Subcutaneous abdominal adipose tissue (tissue), 5 donors: ENCODE measurements at regions not wholly inside any gene's neighbourhood (a gene's known extent, or its start where the extent isn't known, plus 50 kb on each side); places are given as distances from the start of the nearest gene placed in this dataset.

ENCODE experiments used
- H3K27ac ChIP-seq: one replicate; pipeline ENCODE4 v1.7.0; 2013; ENCODE audit warnings: low read depth, mild to moderate bottlenecking, inconsistent platforms, low read length, moderate library complexity
- H3K27me3 ChIP-seq, 5 donors: one replicate each; pipeline ENCODE4 v1.7.0; 2013; ENCODE audit warnings: low read length in 5 of 5, inconsistent platforms in 1 of 5; ENCODE audit not compliant: control insufficient read depth in 5 of 5, insufficient read depth in 4 of 5
- H3K36me3 ChIP-seq, 5 donors: one replicate each; pipeline ENCODE4 v1.7.0; 2013; ENCODE audit warnings: low read length in 5 of 5; ENCODE audit not compliant: control insufficient read depth in 5 of 5, insufficient read depth in 5 of 5
- H3K4me1 ChIP-seq, 5 donors: one replicate each; pipeline ENCODE4 v1.7.0; 2013; ENCODE audit warnings: low read length in 5 of 5, mild to moderate bottlenecking in 3 of 5, moderate library complexity in 1 of 5; ENCODE audit not compliant: control insufficient read depth in 5 of 5, insufficient read depth in 5 of 5
- H3K4me3 ChIP-seq, 5 donors: one replicate each; pipeline ENCODE4 v1.7.0; 2013; ENCODE audit warnings: low read length in 5 of 5, low read depth in 1 of 5
- H3K9ac ChIP-seq, 5 donors: one replicate each; pipeline ENCODE4 v1.7.0; 2013; ENCODE audit warnings: low read length in 5 of 5, mild to moderate bottlenecking in 4 of 5, moderate library complexity in 3 of 5
- H3K9me3 ChIP-seq, 5 donors: one replicate each; pipeline ENCODE4 v1.7.0; 2013; ENCODE audit warnings: low read length in 5 of 5; ENCODE audit not compliant: control insufficient read depth in 5 of 5
- donor health status: healthy.
- donor health status: healthy.
- donor health status: healthy.
- donor health status: healthy.
- donor health status: healthy.

DNA sequence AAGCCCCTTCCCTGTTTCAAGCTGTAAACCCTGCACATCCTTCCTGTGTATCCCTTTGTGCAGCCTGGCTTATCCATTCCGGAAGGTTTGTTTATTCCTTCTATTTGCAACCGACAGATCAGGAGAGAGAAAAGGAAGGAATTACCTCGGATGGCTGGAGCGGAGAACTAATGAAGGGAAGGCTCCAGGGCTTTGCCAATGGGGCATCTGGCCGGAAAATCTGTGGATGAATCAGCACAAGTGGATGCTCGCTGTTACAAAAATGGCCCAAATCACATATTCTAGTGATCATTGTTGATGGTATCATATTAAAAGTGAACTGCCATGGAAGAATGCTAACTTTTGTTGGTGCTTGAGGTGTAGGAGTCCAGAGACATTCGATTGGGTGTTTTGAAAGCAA, 97.1 kb downstream of the AQP4 start:
- Histone ChIP-seq H3K36me3 (no peaks in the 10 kb centered on the region), H3K4me1 (no peaks in the 10 kb centered on the region), H3K9ac (no peak overlapping the region), H3K4me3 (no peak overlapping the region), H3K27ac (no peak overlapping the region), H3K9me3 (peaks cover 0 to 5% (median 0%) of the 10 kb centered on the region in 5 donors), H3K27me3 (peaks cover 0 to 2% (median 0%) of the 10 kb centered on the region in 5 donors)

DNA sequence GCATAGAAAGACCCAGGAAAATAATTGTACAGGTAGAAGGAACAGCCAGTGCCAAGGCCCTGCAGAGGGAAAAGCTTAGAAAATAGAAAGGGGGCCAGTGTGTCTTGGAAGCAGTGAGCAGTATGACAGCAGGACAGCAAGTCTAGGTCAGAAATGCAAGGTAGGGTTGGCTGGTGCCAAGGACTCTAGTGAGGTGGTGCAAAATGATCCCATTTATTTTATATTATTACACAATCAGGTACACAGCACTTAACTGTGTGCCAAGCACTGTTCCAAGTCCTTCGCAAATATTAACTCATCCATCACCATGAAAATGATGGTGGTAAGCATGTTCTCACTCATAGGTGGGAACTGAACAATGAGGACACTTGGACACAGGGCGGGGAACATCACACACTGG, 100.0 kb downstream of the AQP4 start:
- Histone ChIP-seq H3K36me3 (no peaks in the 10 kb centered on the region), H3K4me3 (no peak overlapping the region), H3K27me3 (peaks cover 0 to 2% (median 0%) of the 10 kb centered on the region in 5 donors), H3K27ac (no peak overlapping the region), H3K4me1 (no peaks in the 10 kb centered on the region), H3K9ac (no peak overlapping the region), H3K9me3 (peaks cover 0 to 5% (median 0%) of the 10 kb centered on the region in 5 donors)

DNA sequence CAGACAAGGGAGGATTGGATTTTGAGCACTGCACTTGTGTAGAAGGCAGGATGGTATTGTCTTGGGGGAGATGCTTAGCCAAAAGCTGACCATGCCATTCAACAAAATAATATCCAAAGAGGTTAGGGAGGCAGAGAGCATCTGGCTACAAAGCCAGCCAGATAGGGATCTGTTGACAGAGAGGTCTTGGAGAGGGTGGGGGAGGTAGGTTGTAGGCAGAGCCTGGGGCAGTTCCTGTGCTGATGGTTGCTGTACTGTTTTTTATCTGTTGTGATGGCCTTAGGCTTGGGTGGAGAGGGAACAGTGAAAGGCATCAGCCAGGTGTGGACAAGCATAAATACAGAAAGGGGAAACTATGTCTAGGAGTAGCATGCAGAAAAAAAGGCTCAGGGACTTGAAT, 100.9 kb downstream of the AQP4 start:
- Histone ChIP-seq H3K36me3 (no peaks in the 10 kb centered on the region), H3K4me3 (no peak overlapping the region), H3K4me1 (no peaks in the 10 kb centered on the region), H3K9me3 (peaks cover 0 to 5% (median 0%) of the 10 kb centered on the region in 5 donors), H3K9ac (no peak overlapping the region), H3K27me3 (peaks cover 0 to 2% (median 0%) of the 10 kb centered on the region in 5 donors), H3K27ac (no peak overlapping the region)

DNA sequence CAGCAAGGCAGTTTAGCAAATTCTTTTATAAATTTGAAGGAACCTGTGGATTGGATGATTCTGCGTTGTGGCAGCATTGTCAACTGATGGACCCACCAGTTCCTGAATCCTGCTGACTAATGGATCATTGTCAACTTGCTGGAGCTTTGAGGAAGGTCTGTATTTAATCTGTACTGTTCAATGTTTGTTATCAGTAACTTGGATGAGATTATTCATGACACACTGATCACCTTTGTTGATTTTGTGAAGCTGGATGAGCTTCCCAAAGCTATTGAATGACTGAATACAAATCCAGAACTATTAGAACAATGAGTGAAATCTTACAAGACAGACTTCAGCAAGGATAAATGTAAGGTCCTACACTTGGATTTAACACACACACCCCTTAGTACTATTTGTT, 101.3 kb downstream of the AQP4 start:
- no peak overlapping the region for H3K4me3 ChIP-seq
- no peaks in the 10 kb centered on the region for H3K4me1 ChIP-seq
- H3K9ac ChIP-seq: no peak overlapping the region
- H3K36me3 ChIP-seq: no peaks in the 10 kb centered on the region
- H3K27me3 ChIP-seq: peaks cover 0 to 2% (median 0%) of the 10 kb centered on the region in 5 donors
- H3K9me3 ChIP-seq: peaks cover 0 to 5% (median 0%) of the 10 kb centered on the region in 5 donors
- no peak overlapping the region for H3K27ac ChIP-seq

DNA sequence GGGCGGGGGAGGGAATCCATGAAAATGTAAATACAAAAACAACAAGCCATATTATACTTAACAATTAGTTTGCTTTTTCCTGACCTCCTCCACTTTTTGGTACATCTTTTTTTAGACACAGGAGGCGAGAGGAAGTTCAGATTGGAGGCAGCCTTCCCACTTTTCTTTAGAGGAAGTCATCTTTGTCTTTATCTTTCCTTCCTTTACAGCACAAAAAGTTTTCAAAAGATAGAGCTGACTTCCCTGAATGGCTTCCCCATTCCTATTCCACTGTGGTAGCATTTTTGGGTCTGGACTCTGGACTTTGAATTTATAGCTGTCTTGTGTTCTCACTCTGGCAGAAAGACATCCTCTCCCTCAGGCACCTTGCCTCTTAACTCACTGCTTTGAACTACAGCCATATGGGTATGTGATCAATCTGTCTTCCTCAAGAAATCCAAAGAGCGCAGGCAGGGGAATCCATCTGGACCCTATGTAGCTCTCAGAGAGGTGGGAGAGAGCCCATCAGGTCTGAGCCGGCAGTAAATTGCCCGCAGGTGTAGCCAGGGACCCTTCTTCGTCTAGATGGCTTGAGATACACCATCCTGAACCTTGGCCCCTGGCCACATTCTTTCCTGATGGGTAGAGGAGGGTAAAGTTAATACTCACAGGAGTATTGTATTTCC, 101.9 kb downstream of the AQP4 start:
- Histone ChIP-seq H3K4me3 (no peak overlapping the region), H3K9ac (no peak overlapping the region), H3K27me3 (peaks cover 0 to 2% (median 0%) of the 10 kb centered on the region in 5 donors), H3K27ac (no peak overlapping the region), H3K36me3 (no peaks in the 10 kb centered on the region), H3K4me1 (no peaks in the 10 kb centered on the region), H3K9me3 (peaks cover 0 to 5% (median 0%) of the 10 kb centered on the region in 5 donors)

DNA sequence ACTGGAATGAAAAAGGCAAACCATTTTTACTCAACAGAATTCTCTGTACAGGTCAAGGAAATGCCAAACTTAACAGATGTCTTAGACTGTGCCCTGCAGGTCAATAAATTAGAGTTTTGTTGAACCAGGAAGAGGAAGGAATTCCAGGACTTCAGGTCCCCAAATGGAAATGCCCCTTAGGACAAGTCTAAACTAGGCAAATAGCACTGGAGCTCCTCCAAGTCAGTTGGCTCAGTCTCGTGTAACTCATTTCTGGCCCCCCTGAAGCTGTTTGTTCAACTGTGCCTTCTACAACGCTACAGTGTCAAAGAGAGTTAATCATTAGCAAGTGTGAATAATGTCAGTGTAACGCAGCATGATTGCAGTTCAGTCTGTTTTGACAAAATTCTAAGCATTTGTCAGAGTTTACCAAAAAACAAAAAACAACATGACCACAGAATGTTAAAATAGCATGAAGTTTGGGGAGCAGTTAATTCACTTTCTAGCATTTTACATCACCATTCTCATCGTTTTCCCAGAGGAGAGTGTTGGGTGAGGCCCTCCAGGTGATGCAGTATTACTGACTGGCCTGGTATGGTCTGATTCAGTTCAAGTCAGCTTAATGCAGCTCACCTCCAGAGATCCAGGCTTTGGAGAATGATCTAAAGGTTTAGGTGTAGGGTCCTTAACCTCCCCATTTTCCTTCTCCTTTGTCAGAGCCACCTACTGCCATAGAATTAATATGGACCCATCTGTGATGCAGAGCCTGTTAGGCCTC, 108.1 kb downstream of the AQP4 start:
- Histone ChIP-seq H3K9ac (no peak overlapping the region), H3K4me1 (peaks cover 0 to 4% (median 0%) of the 10 kb centered on the region in 5 donors), H3K27me3 (no peaks in the 10 kb centered on the region), H3K9me3 (no peaks in the 10 kb centered on the region), H3K36me3 (no peaks in the 10 kb centered on the region), H3K27ac (no peak overlapping the region), H3K4me3 (no peak overlapping the region)

DNA sequence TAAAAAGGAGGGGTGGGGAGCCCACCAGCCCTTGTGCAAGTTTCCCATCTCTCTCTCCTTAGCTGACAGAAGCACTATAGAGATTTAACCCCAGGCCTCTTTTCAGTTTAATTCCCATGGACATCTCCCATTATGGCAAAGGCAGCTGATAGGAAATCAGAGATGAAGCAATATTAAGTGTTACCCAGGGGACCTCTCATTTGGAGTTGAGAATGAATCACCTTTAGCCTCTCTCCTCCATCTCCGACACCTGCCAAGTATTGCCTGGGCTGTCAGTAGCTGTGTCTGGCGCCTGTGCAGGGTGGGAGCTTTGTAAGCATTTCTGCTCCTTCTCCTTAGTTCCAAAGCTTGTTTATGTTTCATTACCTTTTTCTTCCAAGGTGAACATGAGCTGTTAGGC, 109.0 kb downstream of the AQP4 start:
- no peak overlapping the region for H3K9ac ChIP-seq
- H3K27ac ChIP-seq: no peak overlapping the region
- H3K4me1 ChIP-seq: peaks cover 0 to 4% (median 0%) of the 10 kb centered on the region in 5 donors

DNA sequence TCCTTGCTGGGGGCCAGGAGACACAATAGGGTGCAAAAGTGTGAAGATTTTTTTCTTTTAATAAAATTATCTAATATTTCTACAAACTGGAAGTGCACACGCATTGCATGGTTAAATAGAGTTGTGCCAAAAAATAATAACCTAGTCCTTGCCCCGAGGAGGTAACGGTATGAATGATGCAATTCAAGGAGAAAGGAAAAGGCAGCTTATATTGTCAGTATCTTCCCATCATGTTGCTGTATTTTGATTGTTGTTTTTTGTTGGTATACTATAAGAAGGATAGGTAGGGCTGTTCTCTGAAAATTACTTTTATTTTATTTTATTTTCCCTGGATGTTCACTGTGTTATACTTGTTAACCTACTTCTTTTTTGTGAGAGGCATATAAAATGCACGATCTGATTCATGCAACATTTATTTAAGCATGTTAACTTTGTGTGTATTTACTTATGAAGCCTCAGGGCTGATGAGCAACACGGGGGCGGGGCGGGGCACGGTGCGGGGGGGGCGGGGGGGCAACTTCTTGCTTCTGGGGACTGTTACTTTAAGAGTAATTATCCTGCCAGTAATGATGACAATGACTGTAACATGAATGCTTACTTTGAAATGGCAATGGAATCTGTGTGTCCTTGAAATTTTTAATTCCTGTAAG, 118.6 kb downstream of the AQP4 start:
- Histone ChIP-seq H3K36me3 (no peaks in the 10 kb centered on the region), H3K4me1 (peaks cover 0 to 9% (median 8%) of the 10 kb centered on the region in 5 donors), H3K4me3 (peak overlapping the region in 2 of 5 donors; percentile 37 to 38), H3K9ac (no peak overlapping the region), H3K9me3 (no peaks in the 10 kb centered on the region), H3K27ac (no peak overlapping the region), H3K27me3 (no peaks in the 10 kb centered on the region)

More for the DNA sequence above, 109.0 kb downstream of the AQP4 start:
- Histone ChIP-seq H3K9me3 (no peaks in the 10 kb centered on the region), H3K27me3 (no peaks in the 10 kb centered on the region), H3K4me3 (no peak overlapping the region), H3K36me3 (no peaks in the 10 kb centered on the region)

DNA sequence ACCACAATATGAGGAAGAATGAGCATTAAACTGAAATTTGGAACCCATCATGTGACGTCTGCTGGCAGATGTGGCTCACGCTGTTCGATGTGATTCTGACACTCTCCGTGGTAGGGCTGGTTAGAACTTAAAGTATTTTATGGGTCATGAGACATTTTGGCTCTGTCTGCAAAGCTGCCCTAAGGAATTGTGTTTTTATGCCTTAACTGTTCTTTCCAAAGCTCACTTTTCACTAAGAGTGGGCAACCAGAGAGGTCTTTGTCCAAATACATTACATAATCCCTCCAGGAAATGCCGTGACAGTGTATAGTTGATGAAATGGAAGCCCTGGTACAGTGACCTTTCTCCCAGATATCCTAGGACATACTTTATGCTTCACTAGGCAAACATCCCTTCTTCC, 119.1 kb downstream of the AQP4 start:
- no peak overlapping the region for H3K9ac ChIP-seq
- H3K4me3 ChIP-seq: peak overlapping the region in 4 of 5 donors; percentile 15 to 54 (median 38)
- no peaks in the 10 kb centered on the region for H3K9me3 ChIP-seq
- H3K27me3 ChIP-seq: no peaks in the 10 kb centered on the region
- H3K36me3 ChIP-seq: no peaks in the 10 kb centered on the region
- H3K4me1 ChIP-seq: peaks cover 0 to 9% (median 8%) of the 10 kb centered on the region in 5 donors
- H3K27ac ChIP-seq: peak overlapping the region; percentile 6
